ENCODE measurements at regions not wholly inside any gene's neighbourhood (a gene's known extent, or its start where the extent isn't known, plus 50 kb on each side); places are given as distances from the start of the nearest gene placed in this dataset.

DNA sequence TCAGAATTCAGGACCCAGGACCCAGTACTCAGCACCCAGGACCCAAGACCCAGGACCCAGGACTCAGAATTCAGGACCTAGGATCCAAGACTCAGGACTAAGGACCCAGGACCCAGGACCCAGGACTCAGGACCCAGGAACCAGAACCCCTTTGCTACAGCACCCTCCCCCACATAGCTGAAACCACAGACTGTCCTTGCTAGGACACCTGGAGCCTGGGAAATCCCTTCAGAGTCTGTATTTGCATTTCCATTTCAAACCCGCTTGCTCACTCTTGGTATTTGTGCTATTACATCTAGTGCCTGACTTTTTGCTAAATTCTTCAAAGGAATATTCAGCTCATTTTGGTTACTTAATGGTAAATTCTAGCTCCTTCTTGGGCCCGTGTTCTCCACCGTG, 275.8 kb upstream of the MAF start:
- DNase-seq = no peak

- no peak for DNase-seq
Measured at GRCh38 chr16:79874391-79874790, 273.9 kb upstream of the MAF start.

DNA sequence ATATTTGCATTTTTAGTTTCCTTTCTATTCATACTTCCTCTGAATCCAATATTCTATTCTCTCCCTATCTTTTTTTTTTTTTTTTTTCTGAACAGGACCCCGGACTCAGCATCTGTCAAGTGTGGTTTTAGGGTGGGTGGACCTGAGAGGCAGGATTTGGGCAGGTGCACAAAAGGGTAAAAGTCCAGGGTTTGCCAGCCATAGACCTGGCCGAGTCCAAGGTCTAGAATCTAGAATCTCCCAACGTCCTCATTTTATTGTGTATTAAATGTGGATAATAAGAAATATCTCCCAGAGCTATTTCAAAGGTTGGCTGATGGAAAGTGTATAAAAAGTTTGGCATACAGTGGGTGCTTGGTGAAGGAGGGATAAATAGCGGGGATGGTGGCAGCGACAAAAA, 273.3 kb upstream of the MAF start:
- DNase-seq = no peak

DNA sequence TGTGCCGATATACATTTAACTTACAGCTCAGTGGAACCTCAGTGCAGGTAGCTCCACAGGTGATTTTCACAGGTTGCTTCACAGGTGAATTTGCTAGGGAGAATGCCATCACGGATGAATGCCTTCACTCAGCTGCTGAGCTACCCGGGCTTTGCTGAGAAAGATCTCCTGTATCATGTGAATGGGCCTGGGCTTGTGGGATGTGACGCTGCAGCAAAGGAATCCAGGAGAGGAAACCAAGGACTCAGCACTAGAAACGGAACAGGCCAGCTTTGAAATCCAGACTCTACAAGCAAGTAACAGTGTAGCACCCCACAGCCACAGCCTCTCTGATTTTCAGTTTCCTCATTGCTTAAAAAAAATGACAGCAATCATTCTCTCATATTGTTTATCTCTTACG, 271.4 kb upstream of the MAF start:
- no peak for DNase-seq

GRCh38 chr16:79870016-79870886, 269.7 kb upstream of the MAF start:
- no peak for DNase-seq

DNA sequence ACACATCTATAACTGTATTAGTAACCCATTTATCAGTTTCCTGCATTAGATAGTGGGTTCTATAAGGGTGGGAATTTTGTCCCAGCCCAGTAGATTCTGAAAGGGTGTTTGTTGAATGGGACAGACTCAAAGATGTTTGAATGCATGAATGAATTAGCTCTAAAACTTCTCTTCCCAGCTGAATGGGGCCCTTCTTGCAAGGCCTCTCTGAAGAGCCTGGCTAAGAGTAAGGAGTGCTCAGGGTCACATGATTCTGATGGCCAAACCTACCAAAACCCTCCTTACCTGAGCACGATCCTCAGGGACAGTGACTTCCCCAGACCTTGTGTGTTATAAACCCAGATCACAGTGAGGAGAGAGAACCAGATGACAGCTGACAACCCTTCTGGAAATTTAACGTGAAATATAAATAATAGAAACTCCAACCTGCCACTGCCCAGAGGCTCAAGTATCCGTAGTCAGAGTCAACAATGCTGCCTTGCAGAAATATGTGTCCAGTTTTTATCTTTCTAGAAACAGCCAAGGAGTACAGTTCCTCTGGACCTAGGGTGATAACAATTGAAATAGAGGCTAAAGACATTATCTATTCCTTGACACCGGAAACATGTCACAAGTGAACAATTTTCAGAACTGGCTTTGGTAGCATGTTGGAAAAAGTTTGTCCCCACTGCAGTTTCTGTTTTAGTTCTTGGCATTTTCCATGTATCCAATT, 268.9 kb upstream of the MAF start:
- no peak for DNase-seq

- no peak for DNase-seq
Measured at GRCh38 chr16:79868841-79869240, 268.3 kb upstream of the MAF start.

- DNase-seq = no peak
Measured at GRCh38 chr16:79867425-79867997, 267.0 kb upstream of the MAF start.

GRCh38 chr16:79865918-79866317, 265.4 kb upstream of the MAF start:
- no peak for DNase-seq

GRCh38 chr16:79864781-79865391, 264.3 kb upstream of the MAF start:
- no peak for DNase-seq

GRCh38 chr16:79864032-79864780, 263.7 kb upstream of the MAF start:
- no peak for DNase-seq

DNA sequence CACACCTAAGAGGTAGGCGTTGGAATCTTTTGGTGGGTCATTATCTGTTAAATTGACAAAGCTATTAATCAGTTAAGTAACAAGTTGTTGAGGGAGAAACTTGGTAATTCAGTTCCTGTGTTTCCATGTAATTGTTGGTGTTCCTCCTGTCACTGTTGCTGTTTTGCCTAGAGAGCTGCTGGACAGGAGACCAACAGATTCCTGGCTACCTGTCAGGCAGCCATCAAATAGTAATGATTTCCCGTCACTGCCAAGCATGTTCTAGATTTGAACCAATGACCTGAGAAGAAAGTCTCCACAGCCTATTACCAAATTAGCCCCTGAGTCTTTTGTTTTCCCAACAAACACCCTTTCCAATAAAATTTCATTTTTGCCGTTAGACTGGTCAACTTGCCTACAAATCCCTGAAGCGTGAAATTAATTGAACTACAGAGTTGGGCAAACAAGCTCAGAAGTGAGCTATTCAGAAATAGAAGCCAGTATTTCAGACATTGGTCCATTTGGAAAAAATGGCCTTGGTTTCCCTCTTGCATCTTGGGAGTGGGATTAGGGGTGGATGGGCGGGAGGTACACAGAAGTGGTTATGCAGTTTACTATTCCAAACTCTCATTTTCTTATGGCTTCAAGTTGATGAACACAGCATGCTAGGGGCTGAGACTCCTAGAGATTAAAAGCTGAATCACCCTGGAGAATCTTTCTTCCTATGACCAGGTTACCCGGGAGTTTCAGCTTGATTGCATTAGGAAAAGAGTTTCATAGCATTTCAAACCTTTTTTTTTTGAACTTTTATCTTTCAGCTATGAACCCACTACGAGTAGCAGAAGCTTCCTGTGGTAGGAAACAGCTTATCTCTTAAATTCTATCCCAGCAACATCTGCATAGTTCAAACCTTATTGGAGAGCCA, 262.8 kb upstream of the MAF start:
- DNase-seq = no peak

GRCh38 chr16:79862601-79863000, 262.1 kb upstream of the MAF start:
- DNase-seq = no peak

GRCh38 chr16:79856581-79856980, 256.0 kb upstream of the MAF start:
- no peak for DNase-seq

- no peak for DNase-seq
Measured at GRCh38 chr16:79850348-79850747, 249.8 kb upstream of the MAF start.

GRCh38 chr16:79849119-79849518, 248.6 kb upstream of the MAF start:
- no peak for DNase-seq

GRCh38 chr16:79848719-79849118, 248.2 kb upstream of the MAF start:
- DNase-seq = no peak

GRCh38 chr16:79847569-79847968, 247.0 kb upstream of the MAF start:
- no peak for DNase-seq

DNA sequence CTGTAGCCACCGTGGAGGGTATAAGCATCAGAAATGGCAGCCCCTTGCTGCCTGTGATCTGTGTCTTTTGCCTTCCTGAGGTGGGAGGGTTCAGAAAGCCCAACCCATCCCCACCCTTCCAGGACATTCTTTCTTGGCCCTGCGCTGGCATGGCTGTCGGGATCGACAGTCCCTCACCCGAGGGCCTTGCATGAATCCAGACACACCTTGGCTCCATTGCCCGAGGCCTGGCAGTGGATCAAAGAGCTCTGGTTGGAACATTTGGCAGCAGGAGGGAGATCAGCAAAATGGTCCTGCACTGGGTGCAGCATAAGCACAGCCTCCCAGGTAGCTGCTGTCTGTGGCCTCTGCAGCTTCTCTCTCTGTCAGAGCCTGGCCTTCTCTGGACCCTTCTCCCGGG, 246.6 kb upstream of the MAF start:
- no peak for DNase-seq

DNA sequence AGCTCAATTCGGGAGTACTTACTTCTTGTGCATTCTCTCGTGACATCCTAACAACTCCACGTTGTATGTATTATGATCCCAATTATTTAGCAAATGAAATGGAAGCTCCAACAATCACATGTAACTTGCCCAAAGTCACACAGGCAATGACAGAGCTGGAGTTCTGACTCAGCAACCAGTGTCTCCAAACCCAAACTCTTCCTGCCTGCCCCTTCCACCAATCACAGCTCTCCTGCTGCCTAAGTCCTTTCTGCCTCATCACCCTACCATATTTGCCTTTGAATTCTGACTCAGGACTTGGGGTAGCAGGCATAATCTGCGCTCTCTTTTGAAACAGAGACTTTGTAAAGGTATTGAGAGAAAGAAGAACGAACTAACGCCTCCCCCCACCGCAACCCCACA, 245.2 kb upstream of the MAF start:
- no peak for DNase-seq

DNA sequence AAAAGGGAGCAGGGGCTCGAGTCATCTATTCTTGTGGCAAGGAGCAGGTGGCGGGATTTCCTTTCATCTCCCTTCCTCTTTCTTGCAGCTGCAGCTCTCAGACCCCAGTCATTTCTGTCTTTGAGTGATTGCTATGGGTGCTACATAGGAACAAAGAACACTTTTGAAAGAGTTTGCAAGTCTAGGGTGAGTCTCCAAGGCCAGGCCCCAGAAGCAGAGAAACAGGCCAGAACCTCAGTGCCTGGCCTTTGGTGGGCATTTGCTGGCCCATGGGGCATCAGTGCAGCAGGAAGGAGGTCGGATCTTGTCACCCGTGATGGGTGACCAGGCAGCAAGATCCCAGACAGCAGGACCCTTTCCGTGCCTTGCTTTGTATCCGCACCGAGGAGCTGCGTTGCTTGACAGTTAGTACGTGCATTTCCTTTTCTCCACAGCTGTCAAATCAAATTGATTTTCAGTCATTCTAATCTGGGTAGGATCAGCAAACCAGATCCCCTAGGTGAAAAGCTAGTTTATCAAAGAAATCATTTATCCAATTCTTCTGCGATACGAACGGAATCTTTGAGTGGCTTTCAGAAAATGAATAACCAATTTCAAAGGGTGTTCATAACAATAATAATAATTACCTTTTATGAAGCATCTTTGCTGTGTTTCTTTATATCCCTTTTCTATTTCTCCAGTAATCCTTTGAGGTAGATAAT, 244.6 kb upstream of the MAF start:
- no peak for DNase-seq
